GM19328 (cell line): ENCODE measurements at regions not wholly inside any gene's neighbourhood (a gene's known extent, or its start where the extent isn't known, plus 50 kb on each side); places are given as distances from the start of the nearest gene placed in this dataset.
"Not testable (repeated sequence)": the region's sequence is repeated elsewhere in the genome, so short reads cannot be mapped to it uniquely, and the experiment has no call there.

Experiments
- ATAC-seq: cut with Tn5 transposase; IDR thresholded peaks from one replicate; pipeline ENCODE4 v1.9.1; 2021; ENCODE audit warnings: mild to moderate bottlenecking, moderate library complexity; ENCODE audit not compliant: unreplicated experiment

DNA sequence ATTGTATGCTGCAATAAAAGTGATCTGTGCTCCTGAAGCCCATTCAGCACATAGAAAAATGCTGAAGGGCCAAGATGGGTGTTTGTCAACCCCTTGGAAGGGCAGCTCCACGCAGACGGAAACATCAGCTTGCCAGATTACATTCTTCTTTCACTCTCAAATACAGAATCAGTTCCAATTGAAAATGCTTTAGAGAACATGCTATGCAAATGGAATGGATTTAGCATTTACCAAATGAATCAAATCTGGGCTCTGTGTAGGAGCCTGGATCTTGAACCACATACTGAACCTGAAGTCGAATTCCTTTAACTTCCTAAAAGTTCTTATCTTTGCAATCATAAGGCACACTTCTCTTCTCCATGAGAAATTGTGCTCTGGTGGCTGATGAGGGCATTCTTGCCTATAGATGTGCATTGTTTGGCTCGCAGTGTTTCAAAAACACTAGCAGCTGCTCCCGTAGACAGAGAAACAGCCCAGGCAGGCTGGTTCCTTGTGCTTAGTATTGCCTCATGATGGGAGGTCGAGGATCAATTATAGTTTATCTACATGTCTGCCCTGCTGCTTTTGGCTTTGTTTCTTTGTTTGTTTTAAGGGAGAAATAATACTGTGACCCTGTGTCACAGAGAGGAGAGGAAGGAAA, 489.8 kb upstream of the FLRT2 start:
- no peak for ATAC-seq

DNA sequence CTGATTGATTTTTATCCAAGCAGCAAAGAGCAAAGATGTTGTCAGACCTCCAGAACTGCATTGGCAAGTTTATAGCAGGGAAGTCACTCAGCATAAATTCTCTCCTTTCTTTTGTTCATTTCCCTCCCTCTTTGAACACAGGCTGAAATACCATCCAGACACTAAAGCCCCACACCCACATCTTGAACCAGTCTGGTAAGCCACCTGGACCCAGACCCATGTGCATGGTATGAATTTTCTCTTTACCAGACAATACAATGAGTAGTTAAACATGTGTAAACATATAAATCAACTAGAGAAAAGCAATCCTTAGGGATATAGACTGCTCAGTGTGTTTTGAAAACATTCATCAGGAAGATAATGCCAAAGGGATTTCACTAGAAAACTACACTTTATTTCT, 488.3 kb upstream of the FLRT2 start:
- ATAC-seq = no peak

GRCh38 chr14:85042301-85042700, 487.6 kb upstream of the FLRT2 start:
- no peak for ATAC-seq

DNA sequence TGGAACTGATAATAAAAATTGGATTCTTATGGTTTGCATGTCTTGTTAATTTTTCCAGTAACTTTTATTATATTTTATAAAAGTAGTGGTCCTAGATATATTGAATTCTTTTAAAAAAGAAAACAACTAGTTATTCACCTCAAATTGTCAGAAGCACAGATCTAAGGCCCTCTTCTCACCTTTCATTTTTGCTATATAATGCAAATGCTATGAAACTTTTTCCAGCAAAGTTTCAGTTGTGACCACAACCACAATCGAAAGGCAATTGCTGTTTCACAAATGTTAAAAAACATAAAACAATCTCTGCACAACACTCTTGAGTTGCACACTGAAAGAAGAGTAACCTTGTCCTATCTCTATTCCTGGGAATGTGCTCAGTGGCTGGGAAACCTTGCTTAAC, 479.8 kb upstream of the FLRT2 start:
- ATAC-seq = no peak

DNA sequence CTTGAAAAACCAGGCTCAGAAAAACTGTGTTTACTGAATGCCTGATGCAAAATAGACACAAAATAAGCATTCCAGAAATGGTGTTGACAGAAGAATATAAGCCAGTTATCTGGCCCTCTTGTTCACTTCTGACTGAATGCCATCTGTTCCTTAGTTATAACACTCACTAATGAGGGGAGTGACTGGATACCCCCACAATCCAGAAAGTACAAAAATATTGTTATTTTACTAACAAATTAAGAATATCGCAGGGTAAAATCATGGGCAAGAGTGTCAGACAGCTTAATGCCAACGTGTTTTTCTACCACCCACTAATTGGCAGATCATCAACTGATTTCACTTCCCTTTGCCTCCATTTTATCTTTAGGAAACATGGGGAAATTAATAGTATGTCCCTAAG, 477.3 kb upstream of the FLRT2 start:
- no peak for ATAC-seq

DNA sequence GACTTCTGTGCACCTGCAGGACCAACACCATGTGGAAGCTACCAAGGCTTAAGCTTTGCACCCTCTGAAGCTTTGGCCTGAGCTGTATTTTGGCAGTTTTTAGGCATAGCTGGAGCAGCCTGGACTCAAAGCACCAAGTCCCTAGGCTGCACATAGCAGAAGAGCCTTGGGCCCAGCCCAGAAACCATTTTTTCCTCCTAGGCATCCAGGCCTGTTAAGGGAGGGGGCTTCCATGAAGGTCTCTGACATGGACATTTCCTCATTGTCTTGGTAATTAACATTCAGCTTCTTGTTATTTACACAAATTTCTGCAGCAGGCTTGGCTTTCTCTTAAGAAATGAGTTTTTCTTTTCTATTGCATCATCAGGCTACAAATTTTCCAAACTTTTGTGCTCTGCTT, 475.8 kb upstream of the FLRT2 start:
- ATAC-seq = no peak

- no peak for ATAC-seq
Observed at GRCh38 chr14:85056267-85056666, 473.7 kb upstream of the FLRT2 start.

GRCh38 chr14:85057221-85057620, 472.7 kb upstream of the FLRT2 start:
- no peak for ATAC-seq

DNA sequence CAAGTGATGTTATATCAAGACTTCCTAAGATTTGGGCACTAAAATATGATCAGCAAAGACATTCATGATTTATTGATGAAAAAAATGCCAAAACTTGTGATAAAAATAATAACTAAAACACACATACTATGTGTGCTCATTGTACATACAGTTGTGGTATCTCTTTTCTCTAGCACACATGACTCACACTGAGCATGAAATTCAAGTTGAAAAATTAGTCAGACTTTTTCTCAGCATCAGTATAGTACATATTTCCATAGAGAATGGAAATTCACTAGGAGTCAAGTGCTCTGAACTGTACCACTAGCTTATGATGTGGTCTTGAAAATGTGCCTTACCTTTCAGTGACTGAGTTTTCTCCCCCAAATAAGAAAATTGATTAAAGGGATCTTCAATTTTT, 471.8 kb upstream of the FLRT2 start:
- no peak for ATAC-seq

DNA sequence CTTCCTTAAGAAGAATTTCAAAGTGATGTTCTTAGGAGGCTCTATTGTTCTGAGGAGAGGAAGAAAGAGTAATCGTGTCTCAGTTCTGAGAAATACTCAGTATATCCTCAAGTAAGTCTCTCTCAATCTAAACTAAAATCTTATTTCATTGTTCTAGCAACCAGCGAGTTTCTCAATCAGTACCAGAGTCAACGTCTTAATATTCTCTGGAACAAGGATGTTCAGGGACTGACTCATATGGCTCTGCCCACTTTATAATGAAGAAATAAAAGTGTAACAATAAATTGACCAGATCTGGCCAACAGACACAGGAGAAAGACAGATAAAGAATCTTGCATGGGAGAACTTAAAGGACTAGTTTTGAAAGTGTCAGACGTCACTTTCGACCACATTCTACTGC, 469.8 kb upstream of the FLRT2 start:
- ATAC-seq = no peak

- ATAC-seq = no peak
Observed at GRCh38 chr14:85061256-85061655, 468.7 kb upstream of the FLRT2 start.

GRCh38 chr14:85063747-85064146, 466.2 kb upstream of the FLRT2 start:
- ATAC-seq = no peak

GRCh38 chr14:85071447-85071846, 458.5 kb upstream of the FLRT2 start:
- no peak for ATAC-seq

DNA sequence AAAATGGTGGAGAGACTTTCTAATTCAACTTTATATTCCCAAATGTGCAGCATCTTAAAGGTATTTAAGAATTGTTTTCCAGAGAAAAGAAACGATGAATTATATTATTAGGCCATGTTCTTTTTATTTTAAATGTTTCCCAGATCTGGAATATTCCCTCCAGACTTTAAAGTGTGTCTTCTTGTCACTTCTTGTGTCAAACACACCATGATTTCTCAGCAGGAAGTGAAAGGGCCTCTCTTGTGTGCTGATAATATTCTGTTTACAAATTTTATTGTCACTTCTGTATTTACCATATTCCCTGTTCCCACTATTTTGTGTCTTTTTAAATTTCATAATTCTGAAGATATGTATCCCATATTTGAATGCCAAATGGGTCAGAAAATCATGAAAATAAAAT, 455.0 kb upstream of the FLRT2 start:
- ATAC-seq = no peak

- ATAC-seq = no peak
Observed at GRCh38 chr14:85075694-85076476, 454.1 kb upstream of the FLRT2 start.

GRCh38 chr14:85077716-85078115, 452.2 kb upstream of the FLRT2 start:
- ATAC-seq = not testable (repeated sequence)

GRCh38 chr14:85079842-85080730, 449.9 kb upstream of the FLRT2 start:
- no peak for ATAC-seq

- no peak for ATAC-seq
Observed at GRCh38 chr14:85084344-85084743, 445.6 kb upstream of the FLRT2 start.

- no peak for ATAC-seq
Observed at GRCh38 chr14:85085981-85086380, 444.0 kb upstream of the FLRT2 start.

DNA sequence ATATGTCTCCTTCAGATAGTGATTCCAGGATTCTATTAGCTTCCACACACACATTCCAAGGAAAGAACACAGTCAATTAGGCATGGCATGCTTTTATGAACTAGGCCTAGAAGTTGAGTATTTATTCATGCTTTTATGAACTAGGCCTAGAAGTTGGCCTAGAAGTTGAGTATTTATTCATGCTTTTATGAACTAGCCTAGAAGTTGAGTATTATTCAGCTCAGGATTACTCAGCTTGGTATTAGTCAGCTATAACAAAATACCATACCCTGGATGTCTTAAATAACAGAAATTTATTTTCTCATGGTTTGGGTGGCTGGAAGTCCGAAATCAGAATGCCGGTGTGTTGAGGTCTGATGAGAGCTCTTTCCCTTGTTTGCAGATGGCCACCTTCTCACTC, 442.7 kb upstream of the FLRT2 start:
- ATAC-seq = no peak

- ATAC-seq = no peak
Observed at GRCh38 chr14:85088192-85088591, 441.8 kb upstream of the FLRT2 start.

- ATAC-seq = no peak
Observed at GRCh38 chr14:85090681-85091080, 439.3 kb upstream of the FLRT2 start.
